Right lung (tissue), 2 donors: ENCODE measurements at regions not wholly inside any gene's neighbourhood (a gene's known extent, or its start where the extent isn't known, plus 50 kb on each side); places are given as distances from the start of the nearest gene placed in this dataset.

Source experiments
- DNase-seq, 2 donors: peaks; one replicate each; pipeline ENCODE4 v3.0.0-alpha.2; 2013

- no peak for DNase-seq
Observed at GRCh38 chr18:72360634-72361033, 183.5 kb downstream of the CBLN2 start.

DNA sequence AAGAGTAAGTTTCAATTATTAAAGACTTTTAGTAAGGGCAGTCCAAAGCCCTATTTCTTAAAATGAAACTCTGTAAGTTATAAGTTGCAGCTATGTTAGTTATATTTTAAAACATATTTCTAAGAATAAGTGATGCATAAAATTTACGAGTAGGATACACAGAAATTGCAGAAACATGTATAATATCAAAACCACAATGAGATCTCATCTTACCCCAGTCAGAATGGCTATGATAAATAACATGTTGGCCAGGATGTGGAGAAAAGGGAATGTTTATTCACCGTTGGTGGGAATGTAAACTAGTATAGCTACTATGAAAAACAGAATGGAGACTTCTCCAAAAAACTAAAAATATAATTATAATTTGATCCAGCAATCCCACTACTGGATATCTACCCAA lies 201.2 kb downstream of the CBLN2 start:
- no peak for DNase-seq

DNA sequence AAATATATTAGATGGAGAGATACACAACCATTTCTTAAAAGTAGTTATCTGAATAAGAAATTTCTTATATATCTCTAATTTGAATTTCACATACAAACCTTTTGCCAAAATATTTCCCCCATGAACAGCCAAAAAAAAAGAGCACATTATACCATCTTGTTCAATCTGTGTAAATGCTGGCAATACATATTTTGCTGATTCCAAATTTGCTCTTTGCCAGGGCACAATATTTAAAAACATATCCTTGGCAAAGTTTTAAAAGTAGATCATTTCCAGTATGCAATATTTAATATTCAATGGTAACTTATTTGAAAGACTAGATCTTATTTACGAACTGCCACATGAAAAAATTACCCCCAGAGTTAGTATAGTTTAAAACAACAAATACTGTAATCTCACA lies 204.2 kb downstream of the CBLN2 start:
- DNase-seq, result no peak

DNA sequence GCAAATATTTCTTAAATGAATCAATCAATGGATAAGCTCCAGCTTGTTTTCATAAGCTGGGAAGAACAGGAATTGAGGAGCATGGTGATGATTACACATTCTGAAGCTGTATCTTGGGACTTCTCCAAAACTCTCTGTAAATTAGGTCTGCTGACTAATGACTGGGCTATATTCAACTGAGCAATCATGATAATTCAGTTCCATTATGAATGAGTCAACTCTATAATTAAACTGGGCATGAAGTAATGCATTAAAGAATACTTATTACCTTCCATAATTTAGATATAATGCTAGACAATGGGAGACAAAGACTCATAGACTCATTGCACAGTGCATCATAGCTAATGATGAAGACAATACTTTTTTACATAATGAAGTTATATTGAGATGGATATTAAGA lies 207.4 kb downstream of the CBLN2 start:
- no peak for DNase-seq

DNA sequence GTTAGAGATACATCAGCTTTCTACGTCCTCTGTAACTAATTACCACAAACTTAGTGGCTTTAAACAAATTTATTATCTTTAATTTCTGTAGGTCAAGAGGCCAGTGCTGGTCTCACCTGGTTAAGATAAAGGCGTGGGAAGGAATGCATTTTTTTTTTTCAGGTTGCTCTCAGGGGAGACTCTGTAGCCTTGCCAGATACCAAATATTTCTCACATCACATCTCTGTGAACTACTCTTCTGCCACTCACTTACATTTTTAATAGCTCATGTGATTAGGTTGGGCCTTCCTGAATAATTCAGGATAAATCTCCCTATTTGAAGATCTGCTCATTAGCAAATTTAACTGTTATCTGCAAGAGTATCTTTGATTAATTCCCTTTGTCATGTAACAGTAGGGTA lies 214.6 kb downstream of the CBLN2 start:
- DNase-seq, result no peak

- no peak for DNase-seq
Observed at GRCh38 chr18:72325307-72325706, 218.8 kb downstream of the CBLN2 start.

GRCh38 chr18:72324677-72325076 lies 219.5 kb downstream of the CBLN2 start:
- DNase-seq, result no peak

DNA sequence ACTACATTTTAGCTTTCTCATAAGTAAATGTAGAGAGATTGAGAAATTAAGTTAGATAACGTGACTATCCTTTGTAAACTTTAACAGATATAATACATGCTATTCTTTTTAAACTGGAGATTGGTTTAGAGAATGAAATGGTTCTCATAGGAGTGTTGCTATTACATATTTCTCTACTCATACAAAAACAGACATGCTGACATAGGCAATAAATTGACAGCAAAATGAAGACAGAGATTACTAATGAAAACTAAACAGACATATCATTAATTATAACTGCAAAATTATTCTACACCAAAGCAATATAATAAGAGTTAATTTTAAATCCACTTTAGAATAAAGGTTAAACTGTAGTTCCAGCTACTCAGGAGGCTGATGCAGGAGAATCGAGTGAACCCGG lies 227.6 kb downstream of the CBLN2 start:
- no peak for DNase-seq

GRCh38 chr18:72283148-72283925 lies 260.8 kb downstream of the CBLN2 start:
- DNase-seq, result no peak

GRCh38 chr18:72273025-72273424 lies 271.1 kb downstream of the CBLN2 start:
- DNase-seq, result no peak

DNA sequence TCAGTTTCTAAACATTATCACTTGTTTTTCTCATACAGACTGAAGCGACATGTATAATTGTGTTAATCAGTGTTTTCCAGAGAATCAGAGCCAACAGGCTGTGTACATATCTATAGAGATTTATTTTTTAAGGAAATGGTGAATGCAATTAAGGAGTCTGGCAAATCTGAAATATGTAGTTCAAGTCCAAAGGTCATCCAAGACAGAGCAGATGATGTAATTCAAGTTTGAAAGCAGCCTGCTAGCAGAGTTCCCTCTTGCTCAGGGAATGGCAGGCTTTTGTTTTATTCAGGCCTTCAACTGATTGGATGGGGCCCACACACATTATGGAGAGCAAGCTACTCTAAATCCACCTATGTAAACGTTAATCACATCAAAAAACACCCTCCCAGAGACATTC lies 282.6 kb downstream of the CBLN2 start:
- DNase-seq, result peak; percentile 9 to 25

DNA sequence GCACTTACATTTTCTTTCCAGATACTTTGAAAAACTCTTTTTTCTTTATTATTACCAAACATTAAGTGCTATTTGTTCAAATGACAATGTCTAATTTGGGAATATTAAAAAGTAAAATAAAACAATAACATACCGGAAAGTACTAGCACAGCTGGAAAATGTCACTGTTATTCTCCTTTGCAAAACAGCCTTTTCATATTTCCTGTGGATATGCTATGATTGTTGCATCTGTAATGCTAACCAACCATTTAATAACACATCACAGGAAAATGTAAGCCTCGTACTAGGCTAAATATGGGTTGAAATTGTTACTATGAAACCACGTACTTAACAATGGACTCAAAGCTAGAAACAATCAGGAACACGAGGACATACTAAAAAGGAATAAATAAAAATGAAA lies 298.1 kb downstream of the CBLN2 start:
- DNase-seq, result peak; percentile 3 to 14

DNA sequence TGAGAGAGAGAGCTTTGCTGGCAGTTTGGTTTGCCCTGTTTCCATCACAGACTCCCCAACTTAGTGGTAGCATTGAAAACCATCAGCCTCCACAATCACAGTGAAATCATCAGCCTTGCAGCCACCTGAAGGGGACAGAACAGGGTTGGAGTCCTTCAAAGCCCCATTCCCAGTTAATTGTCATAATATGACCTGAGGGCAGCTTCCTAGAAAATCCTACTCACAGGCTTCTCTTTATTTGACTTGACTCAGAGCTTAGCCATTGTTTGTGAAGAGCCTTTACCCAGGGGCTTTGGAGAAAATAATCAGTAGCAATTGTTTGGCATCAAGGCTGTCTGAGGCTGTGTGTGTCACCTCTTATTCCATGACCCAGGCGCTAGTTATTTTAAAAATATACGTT lies 308.7 kb downstream of the CBLN2 start:
- no peak for DNase-seq

- no peak for DNase-seq
Observed at GRCh38 chr18:72233106-72233505, 311.0 kb downstream of the CBLN2 start.

GRCh38 chr18:72232644-72233043 lies 311.5 kb downstream of the CBLN2 start:
- DNase-seq, result no peak

- no peak for DNase-seq
Observed at GRCh38 chr18:72225958-72226357, 318.2 kb downstream of the CBLN2 start.

GRCh38 chr18:72223733-72224132 lies 320.4 kb downstream of the CBLN2 start:
- no peak for DNase-seq

- no peak for DNase-seq
Observed at GRCh38 chr18:72208920-72209676, 335.0 kb downstream of the CBLN2 start.

DNA sequence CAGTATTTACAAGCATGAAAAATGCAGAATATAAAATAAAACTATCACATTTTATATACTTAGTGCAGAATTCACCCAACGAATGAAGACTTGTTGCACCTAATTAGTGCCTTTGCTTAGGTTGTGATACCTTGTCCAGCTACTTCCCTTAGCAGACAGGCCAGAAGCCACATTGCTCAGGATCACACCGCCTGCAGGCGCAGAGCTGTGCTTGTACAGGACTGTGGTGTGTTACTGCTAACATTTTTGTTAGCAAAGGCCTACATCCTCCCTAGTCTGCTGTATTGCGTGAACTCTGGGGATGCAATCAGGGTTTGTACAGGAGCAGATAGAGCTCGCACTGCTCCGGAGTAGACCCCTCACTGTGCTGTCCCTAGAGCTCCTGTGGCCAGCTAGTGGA lies 336.9 kb downstream of the CBLN2 start:
- no peak for DNase-seq

- DNase-seq, result no peak
Observed at GRCh38 chr18:72206814-72207213, 337.3 kb downstream of the CBLN2 start.

GRCh38 chr18:72201032-72201431 lies 343.1 kb downstream of the CBLN2 start:
- DNase-seq, result no peak

GRCh38 chr18:72197591-72197990 lies 346.6 kb downstream of the CBLN2 start:
- no peak for DNase-seq

DNA sequence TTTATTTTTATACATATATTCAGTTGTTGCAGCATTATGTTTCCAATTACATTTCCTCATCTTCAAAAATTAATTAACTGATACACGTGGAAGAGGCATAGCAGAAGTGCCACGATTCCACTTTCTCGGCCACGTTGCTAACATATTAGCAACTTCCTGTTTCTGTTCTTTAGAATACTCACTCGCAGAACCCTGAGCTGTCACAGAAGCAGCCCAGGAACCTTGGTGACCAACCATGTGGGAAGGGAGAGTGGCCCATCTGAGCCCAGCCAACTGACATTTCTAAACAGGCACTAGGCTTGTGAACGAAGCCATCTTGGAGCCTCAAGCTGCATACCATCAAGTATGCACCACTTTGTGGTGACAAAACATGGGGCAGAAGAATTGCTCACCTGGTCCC lies 350.1 kb downstream of the CBLN2 start:
- no peak for DNase-seq

DNA sequence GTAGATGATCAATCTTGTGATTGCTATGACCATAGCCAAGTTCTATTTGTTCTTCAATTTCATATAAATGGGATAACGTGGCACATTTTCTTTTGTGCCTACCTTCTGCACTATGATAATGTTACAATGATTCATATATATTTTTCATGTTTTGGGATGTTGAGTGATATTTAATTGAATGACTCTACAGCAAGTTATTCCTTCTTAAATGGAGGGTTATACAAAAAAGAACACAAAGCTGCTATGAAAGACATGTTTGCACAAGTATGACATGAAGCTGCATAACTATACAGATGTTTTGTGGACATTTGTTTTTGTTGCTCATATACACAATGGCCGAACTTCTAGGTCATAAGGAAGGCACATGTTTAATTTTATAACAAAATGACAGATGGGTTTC lies 356.2 kb downstream of the CBLN2 start:
- DNase-seq, result no peak
